GM12892 (cell line): ENCODE measurements at regions not wholly inside any gene's neighbourhood (a gene's known extent, or its start where the extent isn't known, plus 50 kb on each side); places are given as distances from the start of the nearest gene placed in this dataset.

Source experiments
- POLR2A ChIP-seq: IDR thresholded peaks from 2 replicates; pipeline ENCODE4 v1.6.1; 2011; ENCODE audit warnings: low read depth, low read length, control low read depth
- POLR2AphosphoS5 ChIP-seq: IDR thresholded peaks from 2 replicates; pipeline ENCODE4 v1.6.1; 2011; ENCODE audit warnings: low read depth, low read length, control low read depth
- TAF1 ChIP-seq: IDR thresholded peaks from 2 replicates; pipeline ENCODE4 v1.6.1; 2011; ENCODE audit warnings: low read depth, mild to moderate bottlenecking, control low read depth, low read length, borderline replicate concordance

- TF ChIP-seq TAF1 = no peak
- TF ChIP-seq POLR2A = no peak
- no peak for TF ChIP-seq POLR2AphosphoS5
These were observed 315.1 kb upstream of the TLE3 start for GRCh38 chr15:70412794-70413193.
